Mucosa of rectum (tissue), 2 donors: ENCODE measurements at regions not wholly inside any gene's neighbourhood (a gene's known extent, or its start where the extent isn't known, plus 50 kb on each side); places are given as distances from the start of the nearest gene placed in this dataset.

Source experiments
- H3K27ac ChIP-seq, 2 donors: one replicate each; pipeline ENCODE4 v1.7.0; 2013; ENCODE audit warnings: inconsistent platforms in 2 of 2, low read depth in 2 of 2, low read length in 2 of 2
- H3K27me3 ChIP-seq, 2 donors: one replicate each; pipeline ENCODE4 v1.7.0; 2013; ENCODE audit warnings: low read length in 2 of 2; ENCODE audit not compliant: control insufficient read depth in 2 of 2, insufficient read depth in 2 of 2
- H3K36me3 ChIP-seq, 2 donors: one replicate each; pipeline ENCODE4 v1.7.0; 2013; ENCODE audit warnings: low read length in 2 of 2; ENCODE audit not compliant: control insufficient read depth in 2 of 2, insufficient read depth in 2 of 2
- H3K4me1 ChIP-seq, 2 donors: one replicate each; pipeline ENCODE4 v1.7.0; 2013; ENCODE audit warnings: low read length in 2 of 2, mild to moderate bottlenecking in 1 of 2; ENCODE audit not compliant: control insufficient read depth in 2 of 2, insufficient read depth in 2 of 2
- H3K4me3 ChIP-seq, 2 donors: one replicate each; pipeline ENCODE4 v1.7.0; 2013; ENCODE audit warnings: low read length in 2 of 2
- H3K9ac ChIP-seq, 2 donors: one replicate each; pipeline ENCODE4 v1.7.0; 2013; ENCODE audit warnings: low read length in 2 of 2, low read depth in 1 of 2, mild to moderate bottlenecking in 1 of 2
- H3K9me3 ChIP-seq, 2 donors: one replicate each; pipeline ENCODE4 v1.7.0; 2013; ENCODE audit warnings: low read length in 2 of 2; ENCODE audit not compliant: control insufficient read depth in 2 of 2
- donor health status: healthy.
- donor health status: Normal muscosa, but diverticular disease.

GRCh38 chr22:17269607-17270261, 50.5 kb upstream of the ADA2 start:
- Histone ChIP-seq H3K27ac (peak overlapping the region in 1 of 2 donors; percentile 61), H3K36me3 (no peaks in the 10 kb centered on the region), H3K9me3 (no peaks in the 10 kb centered on the region), H3K4me1 (peaks cover 26 to 35% of the 10 kb centered on the region in 2 donors), H3K9ac (peak overlapping the region in 1 of 2 donors; percentile 56), H3K27me3 (no peaks in the 10 kb centered on the region), H3K4me3 (peak overlapping the region; percentile 39 to 69)

DNA sequence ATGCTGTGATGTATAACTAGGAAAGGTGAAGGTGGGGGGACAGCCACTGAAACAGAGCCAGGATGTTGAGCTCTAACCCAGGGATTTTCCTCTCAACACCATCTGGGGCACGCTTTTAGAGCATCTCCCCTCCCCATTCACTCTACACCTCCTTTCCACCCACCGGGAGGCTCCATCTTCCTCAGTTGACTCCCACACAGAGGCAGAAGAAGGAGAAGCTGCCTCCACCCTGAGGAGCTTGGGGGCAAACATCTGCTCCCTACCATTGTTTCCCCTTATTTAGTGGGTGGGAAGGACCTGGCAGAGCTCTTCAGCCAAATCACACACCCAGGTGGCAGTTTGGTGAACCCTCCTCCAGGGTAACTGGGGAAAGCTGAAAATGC, 50.0 kb upstream of the ADA2 start:
- no peak overlapping the region for H3K27ac ChIP-seq
- H3K9me3 ChIP-seq = no peaks in the 10 kb centered on the region
- H3K4me3 ChIP-seq = no peak overlapping the region
- no peaks in the 10 kb centered on the region for H3K27me3 ChIP-seq
- no peak overlapping the region for H3K9ac ChIP-seq
- H3K36me3 ChIP-seq = no peaks in the 10 kb centered on the region
- peaks cover 30 to 36% of the 10 kb centered on the region in 2 donors for H3K4me1 ChIP-seq
